H1 (cell line): ENCODE measurements at regions not wholly inside any gene's neighbourhood (a gene's known extent, or its start where the extent isn't known, plus 50 kb on each side); places are given as distances from the start of the nearest gene placed in this dataset.

ENCODE experiments used
- CTCF ChIA-PET: fragments of 300-600 bp; sonication (Branson Sonifier 250); formaldehyde crosslinking; loops from one replicate; lab custom pipeline; 2021; ENCODE audit not compliant: partially characterized antibody; lab: Charles Lee
- POLR2A ChIA-PET: fragments of 300-600 bp; sonication (Branson Sonifier 250); formaldehyde crosslinking; loops from one replicate; lab custom pipeline; 2021; ENCODE audit warnings: inconsistent platforms; ENCODE audit not compliant: partially characterized antibody; lab: Charles Lee
- DNase-seq, 2 experiments: peaks; one replicate each; pipeline versions ENCODE4 v3.0.0 to v3.0.0-alpha.2; 2010 to 2022; ENCODE audit warnings: low spot score in 2 of 2, low read depth in 1 of 2, mixed read lengths in 1 of 2
- FAIRE-seq: peaks from 2 replicates; lab custom pipeline; 2011; peaks lifted over from hg19 to GRCh38; lab: Jason Lieb, UNC
- H2AFZ ChIP-seq: 2 replicates; pipeline ENCODE4 v1.8.1; 2012; ENCODE audit warnings: low read length, inconsistent platforms
- H2AK5ac ChIP-seq: 2 replicates; pipeline ENCODE4 v1.6.1; 2013; ENCODE audit warnings: low read depth, low read length
- H2BK120ac ChIP-seq: replicated peaks from 2 replicates; pipeline ENCODE3; 2013; ENCODE audit warnings: low read depth, low read length, inconsistent platforms
- H2BK12ac ChIP-seq: 2 replicates; pipeline ENCODE4 v1.6.1; 2013; ENCODE audit warnings: low read depth, low read length
- H2BK15ac ChIP-seq: 2 replicates; pipeline ENCODE4 v1.6.1; 2013; ENCODE audit warnings: low read length
- H2BK20ac ChIP-seq: 2 replicates; pipeline ENCODE4 v1.6.1; 2013; ENCODE audit warnings: low read length
- H2BK5ac ChIP-seq: 2 replicates; pipeline ENCODE4 v1.6.1; 2013; ENCODE audit warnings: low read depth, low read length
- H3K14ac ChIP-seq: 2 replicates; pipeline ENCODE4 v1.6.1; 2013; ENCODE audit warnings: inconsistent platforms; ENCODE audit not compliant: insufficient read length
- H3K18ac ChIP-seq: 2 replicates; pipeline ENCODE4 v1.6.1; 2013; ENCODE audit warnings: low read length; ENCODE audit errors: extremely low read depth
- H3K23ac ChIP-seq: 2 replicates; pipeline ENCODE4 v1.6.1; 2013; ENCODE audit warnings: inconsistent platforms; ENCODE audit not compliant: insufficient read length
- H3K23me2 ChIP-seq: 2 replicates; pipeline ENCODE4 v1.6.1; 2013; ENCODE audit warnings: low read depth, low read length
- H3K27ac ChIP-seq: 2 replicates; pipeline ENCODE4 v1.6.1; 2011; ENCODE audit warnings: low read depth, low read length, inconsistent platforms
- H3K27me3 ChIP-seq, 4 experiments: replicated peaks in 1 of 4; 1 replicate in 1 of 4; 2 replicates in 3 of 4; pipeline versions ENCODE4 v1.6.1 to v1.8.1; 2011 to 2013; ENCODE audit warnings: low read length in 3 of 4, mild to moderate bottlenecking in 3 of 4, inconsistent platforms in 2 of 4, mixed read lengths in 2 of 4, moderate library complexity in 1 of 4; ENCODE audit not compliant: control insufficient read depth in 3 of 4, insufficient read depth in 3 of 4; ENCODE audit errors: extremely low read depth in 1 of 4
- H3K36me3 ChIP-seq, 4 experiments: 2 replicates each; pipeline versions ENCODE4 v1.6.1 to v1.8.1; 2011 to 2013; ENCODE audit warnings: mild to moderate bottlenecking in 4 of 4, low read length in 3 of 4, moderate library complexity in 2 of 4, control low read depth in 1 of 4, inconsistent platforms in 1 of 4; ENCODE audit not compliant: insufficient read depth in 4 of 4, control insufficient read depth in 2 of 4
- H3K4ac ChIP-seq: replicated peaks from 2 replicates; pipeline ENCODE3; 2013; ENCODE audit warnings: low read length, low read depth, mixed read lengths, inconsistent platforms; ENCODE audit not compliant: insufficient read length
- H3K4me1 ChIP-seq, 4 experiments: replicated peaks in 1 of 4; 1 replicate in 1 of 4; 2 replicates in 3 of 4; pipeline versions ENCODE4 v1.6.1 to v1.8.1; 2011 to 2013; ENCODE audit warnings: low read length in 3 of 4, inconsistent platforms in 2 of 4, mixed read lengths in 1 of 4; ENCODE audit not compliant: insufficient read depth in 4 of 4, control insufficient read depth in 3 of 4
- H3K4me2 ChIP-seq, 2 experiments: 2 replicates each; pipeline versions ENCODE4 v1.6.1 to v1.8.1; 2011 to 2013; ENCODE audit warnings: low read depth in 2 of 2, low read length in 2 of 2, control low read depth in 1 of 2, inconsistent platforms in 1 of 2, mild to moderate bottlenecking in 1 of 2; ENCODE audit not compliant: insufficient read depth in 1 of 2
- H3K4me3 ChIP-seq, 4 experiments: fragments of 200-600, 300-600 bp in 1 of 4; sonication (generic), shearing (Covaris generic), sonication (Bioruptor Twin) in 1 of 4; 2 replicates each; pipeline versions ENCODE4 v1.5.1 to v1.8.1; 2011 to 2016; ENCODE audit warnings: low read length in 4 of 4, low read depth in 3 of 4, control low read depth in 2 of 4, inconsistent platforms in 2 of 4, mild to moderate bottlenecking in 2 of 4, mixed read lengths in 1 of 4, moderate library complexity in 1 of 4; ENCODE audit not compliant: insufficient read depth in 2 of 4; ENCODE audit errors: extremely low read depth in 1 of 4
- H3K56ac ChIP-seq: replicated peaks from 2 replicates; pipeline ENCODE3; 2013; ENCODE audit warnings: low read depth, mild to moderate bottlenecking, mixed read lengths, low read length, inconsistent platforms; ENCODE audit not compliant: insufficient read length
- H3K79me1 ChIP-seq: 2 replicates; pipeline ENCODE4 v1.6.1; 2013; ENCODE audit warnings: low read depth, low read length, control low read depth
- H3K79me2 ChIP-seq, 2 experiments: 2 replicates each; pipeline versions ENCODE4 v1.6.1 to v1.8.1; 2012 to 2013; ENCODE audit warnings: low read length in 2 of 2, mild to moderate bottlenecking in 2 of 2, inconsistent platforms in 1 of 2; ENCODE audit not compliant: insufficient read depth in 2 of 2, control insufficient read depth in 1 of 2
- H3K9ac ChIP-seq, 4 experiments: replicated peaks in 1 of 4; 1 replicate in 1 of 4; 2 replicates in 3 of 4; pipeline versions ENCODE4 v1.6.1 to v1.8.1; 2011 to 2013; ENCODE audit warnings: low read depth in 3 of 4, low read length in 3 of 4, control low read depth in 2 of 4, mild to moderate bottlenecking in 2 of 4, moderate library complexity in 2 of 4, inconsistent platforms in 1 of 4; ENCODE audit errors: extremely low read depth in 1 of 4
- H3K9me3 ChIP-seq, 2 experiments: 2 replicates each; pipeline versions ENCODE4 v1.6.1 to v1.8.1; 2012 to 2013; ENCODE audit warnings: mild to moderate bottlenecking in 2 of 2, moderate library complexity in 2 of 2, control low read depth in 1 of 2, inconsistent platforms in 1 of 2, low read depth in 1 of 2, low read length in 1 of 2, mixed read lengths in 1 of 2; ENCODE audit not compliant: insufficient read depth in 2 of 2
- H4K20me1 ChIP-seq, 2 experiments: replicated peaks in 1 of 2; 2 replicates each; pipeline versions ENCODE3 to v1.8.1; 2011 to 2013; ENCODE audit warnings: inconsistent platforms in 2 of 2, low read length in 2 of 2, mild to moderate bottlenecking in 1 of 2; ENCODE audit not compliant: insufficient read depth in 2 of 2, control insufficient read depth in 1 of 2
- H4K5ac ChIP-seq: 2 replicates; pipeline ENCODE4 v1.6.1; 2013; ENCODE audit warnings: low read length, low read depth, mixed read lengths, inconsistent platforms; ENCODE audit not compliant: insufficient read length
- H4K8ac ChIP-seq: 2 replicates; pipeline ENCODE4 v1.8.0; 2013; ENCODE audit warnings: mild to moderate bottlenecking, moderate library complexity, low read length, inconsistent platforms; ENCODE audit not compliant: insufficient read depth; ENCODE audit errors: extremely low read depth
- H4K91ac ChIP-seq: replicated peaks from 2 replicates; pipeline ENCODE3; 2013; ENCODE audit warnings: low read length, mixed read lengths, inconsistent platforms; ENCODE audit not compliant: insufficient read length
- BCL11A ChIP-seq, 2 experiments: IDR thresholded peaks; one replicate each; pipeline ENCODE4 v1.6.1; 2011; ENCODE audit warnings: low read depth in 2 of 2, low read length in 2 of 2, mild to moderate bottlenecking in 2 of 2
- CHD1 ChIP-seq: IDR thresholded peaks from 2 replicates; pipeline ENCODE4 v1.6.1; 2012; ENCODE audit warnings: low read depth, low read length, improper control_type of control experiment
- CTBP2 ChIP-seq: IDR thresholded peaks from 2 replicates; pipeline ENCODE4 v1.7.0; 2011; ENCODE audit warnings: borderline replicate concordance, mild to moderate bottlenecking, moderate library complexity, mixed read lengths, low read length; ENCODE audit not compliant: insufficient read depth, insufficient read length
- HDAC6 ChIP-seq: IDR thresholded peaks from one replicate; pipeline ENCODE4 v1.7.1; 2012; ENCODE audit warnings: low read depth, mild to moderate bottlenecking, inconsistent platforms, low read length, moderate library complexity
- JUN ChIP-seq: IDR thresholded peaks from 2 replicates; pipeline ENCODE4 v1.6.1; 2011; ENCODE audit warnings: low read depth, mild to moderate bottlenecking, improper control_type of control experiment, low read length
- JUND ChIP-seq: IDR thresholded peaks from 2 replicates; pipeline ENCODE4 v1.6.1; 2011; ENCODE audit warnings: mild to moderate bottlenecking, improper control_type of control experiment, low read length
- PHF8 ChIP-seq: fragments of 200-600 bp; sonication (generic); conservative IDR thresholded peaks from 2 replicates; pipeline ENCODE4 v1.7.1; 2012; ENCODE audit warnings: low read depth, mild to moderate bottlenecking, inconsistent platforms, low read length, moderate library complexity
- POLR2AphosphoS5 ChIP-seq: IDR thresholded peaks from 2 replicates; pipeline ENCODE4 v1.6.1; 2011; ENCODE audit warnings: low read depth, low read length
- RFX5 ChIP-seq: IDR thresholded peaks from 2 replicates; pipeline ENCODE4 v1.6.1; 2011; ENCODE audit warnings: low read depth, low read length, improper control_type of control experiment, borderline replicate concordance
- RXRA ChIP-seq: IDR thresholded peaks from 2 replicates; pipeline ENCODE4 v1.6.1; 2011; ENCODE audit warnings: low read depth, mild to moderate bottlenecking, low read length, moderate library complexity; ENCODE audit not compliant: insufficient read depth
- WGBS, 2 experiments: shearing (Covaris generic) in 1 of 2; methylation state at CpG; one replicate each; pipeline versions ENCODE4 v1.1.6 to v1.1.7; 2013 to 2015; ENCODE audit warnings: low lambda C conversion rate in 2 of 2, mixed read lengths in 2 of 2, inconsistent platforms in 1 of 2, low coverage in 1 of 2, missing lambda C conversion rate in 1 of 2; ENCODE audit not compliant: insufficient replicate concordance in 2 of 2, insufficient coverage in 1 of 2, insufficient read length in 1 of 2; ENCODE audit errors: extremely low coverage in 1 of 2, missing lambda C conversion rate in 1 of 2; 5-methylcytosine and 5-hydroxymethylcytosine counted together
- TF ChIP-seq, protein P1 (sequence below), 3 experiments: IDR thresholded peaks; 1 replicate in 2 of 3; 2 replicates in 1 of 3; pipeline versions ENCODE4 v1.5.1 to v1.6.1; 2011; ENCODE audit warnings: low read length in 3 of 3, mild to moderate bottlenecking in 3 of 3, inconsistent platforms in 2 of 3, low read depth in 1 of 3, moderate library complexity in 1 of 3; ENCODE audit not compliant: insufficient read depth in 1 of 3; ENCODE audit errors: control extremely low read depth in 1 of 3

DNA sequence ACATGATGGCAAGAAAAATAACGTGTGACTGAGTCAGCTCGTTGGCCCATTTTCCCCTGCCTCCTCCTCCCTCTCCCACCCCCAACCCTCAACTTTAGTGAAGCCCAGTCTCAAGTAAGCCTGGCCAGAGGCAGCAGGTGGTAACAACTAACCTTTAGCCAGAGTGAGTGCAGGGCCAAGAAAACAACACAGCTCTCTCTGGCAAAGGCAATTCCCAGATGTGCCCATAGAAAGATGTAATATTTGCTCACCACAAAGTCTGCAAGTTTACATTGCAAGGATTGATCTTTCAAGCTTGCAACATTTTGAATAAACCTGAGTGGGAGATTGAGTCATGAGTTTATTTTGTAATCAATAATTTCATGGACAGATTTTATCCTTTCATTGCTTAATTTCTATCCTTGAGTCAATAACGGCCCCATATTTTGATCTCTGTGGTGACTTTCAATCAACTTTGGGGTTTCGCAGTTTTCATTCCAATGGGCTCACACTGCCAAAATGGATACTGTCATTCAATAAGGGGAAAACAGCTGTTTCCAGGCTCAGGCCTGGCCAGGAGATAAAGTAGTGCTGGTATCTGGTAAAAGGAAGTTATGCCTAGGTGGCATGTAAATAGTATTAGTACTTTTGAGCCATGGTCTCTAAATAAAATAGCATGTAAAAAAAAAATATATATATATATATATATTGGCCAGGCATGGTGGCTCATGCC lies 130.7 kb upstream of the TMEM164 start:
- Histone ChIP-seq H2BK5ac (no peak overlapping the region), H3K9me3 (no peaks in the 10 kb centered on the region), H3K4ac (no peak overlapping the region), H3K4me1 (no peaks in the 10 kb centered on the region), H3K14ac (no peak overlapping the region), H3K79me1 (no peaks in the 10 kb centered on the region), H3K27ac (no peak overlapping the region), H3K79me2 (no peaks in the 10 kb centered on the region), H2BK12ac (no peak overlapping the region), H3K36me3 (no peaks in the 10 kb centered on the region), H2BK20ac (no peak overlapping the region), H3K4me3 (no peak overlapping the region), H4K5ac (no peak overlapping the region), H4K20me1 (no peaks in the 10 kb centered on the region), H4K91ac (no peak overlapping the region), H3K56ac (no peak overlapping the region), H3K23me2 (no peaks in the 10 kb centered on the region), H3K23ac (no peak overlapping the region), H3K4me2 (no peak overlapping the region), H3K18ac (no peak overlapping the region), H3K27me3 (no peaks in the 10 kb centered on the region), H4K8ac (no peak overlapping the region), H2AK5ac (no peak overlapping the region), H2BK120ac (no peak overlapping the region), H2AFZ (no peak overlapping the region), H3K9ac (no peak overlapping the region), H2BK15ac (no peak overlapping the region)
- ChIA-PET POLR2A (interaction anchor here (1.1 kb wide), 1 partner anchor 45 kb away, joined by 5 read pairs; no protein-coding TSS in a partner anchor), CTCF (interaction anchor here (0.6 to 1.9 kb wide), 3 partner anchors 15 to 362 kb away, joined by 3 to 7 read pairs (median 4); no protein-coding TSS in a partner anchor)
- WGBS, 2 experiments = 82% methylated on average over 3 of the region's 4 CpGs; no CpG with 5 or more reads in 1 of the 2 experiments
- DNase-seq (no peak), FAIRE-seq (no peak)
- TF ChIP-seq CTBP2 (no peak), CHD1 (no peak), BCL11A (IDR thresholded peaks at IDR 0.05; ENCODE audit: low read depth in 2 of 2, low read length in 2 of 2) (no peak), HDAC6 (no peak), RXRA (no peak), JUN (no peak), PHF8 (no peak), JUND (no peak), POLR2AphosphoS5 (no peak), RFX5 (no peak)
- TF ChIP-seq, protein P1, sequence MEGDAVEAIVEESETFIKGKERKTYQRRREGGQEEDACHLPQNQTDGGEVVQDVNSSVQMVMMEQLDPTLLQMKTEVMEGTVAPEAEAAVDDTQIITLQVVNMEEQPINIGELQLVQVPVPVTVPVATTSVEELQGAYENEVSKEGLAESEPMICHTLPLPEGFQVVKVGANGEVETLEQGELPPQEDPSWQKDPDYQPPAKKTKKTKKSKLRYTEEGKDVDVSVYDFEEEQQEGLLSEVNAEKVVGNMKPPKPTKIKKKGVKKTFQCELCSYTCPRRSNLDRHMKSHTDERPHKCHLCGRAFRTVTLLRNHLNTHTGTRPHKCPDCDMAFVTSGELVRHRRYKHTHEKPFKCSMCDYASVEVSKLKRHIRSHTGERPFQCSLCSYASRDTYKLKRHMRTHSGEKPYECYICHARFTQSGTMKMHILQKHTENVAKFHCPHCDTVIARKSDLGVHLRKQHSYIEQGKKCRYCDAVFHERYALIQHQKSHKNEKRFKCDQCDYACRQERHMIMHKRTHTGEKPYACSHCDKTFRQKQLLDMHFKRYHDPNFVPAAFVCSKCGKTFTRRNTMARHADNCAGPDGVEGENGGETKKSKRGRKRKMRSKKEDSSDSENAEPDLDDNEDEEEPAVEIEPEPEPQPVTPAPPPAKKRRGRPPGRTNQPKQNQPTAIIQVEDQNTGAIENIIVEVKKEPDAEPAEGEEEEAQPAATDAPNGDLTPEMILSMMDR (IDR thresholded peaks at IDR 0.05; ENCODE audit: control extremely low read depth in 1 of 3, insufficient read depth in 1 of 3, low read depth in 1 of 3, low read length in 3 of 3) = no peak
